GM23338 (cell line): ENCODE measurements at regions not wholly inside any gene's neighbourhood (a gene's known extent, or its start where the extent isn't known, plus 50 kb on each side); places are given as distances from the start of the nearest gene placed in this dataset.

Experiments used
- ATAC-seq: fragments of 200-7000 bp; cut with Tn5 transposase; 3 replicates; pipeline ENCODE4 v1.9.1; 2020
- DNase-seq: peaks from one replicate; pipeline ENCODE4 v3.0.0-alpha.2; 2015; ENCODE audit warnings: low spot score
- H2AFZ ChIP-seq: fragments of 200-600 bp; sonication (generic); 2 replicates; pipeline ENCODE4 v1.8.0; 2016; ENCODE audit warnings: antibody characterized with exemption, mild to moderate bottlenecking, moderate library complexity
- H3F3A ChIP-seq: fragments of 200-600 bp; sonication (generic); replicated peaks from 2 replicates; pipeline ENCODE4 v1.8.0; 2017; ENCODE audit warnings: antibody characterized with exemption, mixed run types, low read depth
- H3K27ac ChIP-seq: fragments of 200-600 bp; sonication (generic); 2 replicates; pipeline ENCODE4 v1.6.1; 2016; ENCODE audit warnings: low read depth
- H3K27me3 ChIP-seq: fragments of 200-600 bp; sonication (generic); 2 replicates; pipeline ENCODE4 v1.8.0; 2016; ENCODE audit warnings: mild to moderate bottlenecking, mixed run types, moderate library complexity; ENCODE audit not compliant: insufficient read depth
- H3K36me3 ChIP-seq: fragments of 200-600 bp; sonication (generic); 2 replicates; pipeline ENCODE4 v1.8.0; 2016; ENCODE audit warnings: mild to moderate bottlenecking; ENCODE audit not compliant: insufficient read depth
- H3K4me1 ChIP-seq: fragments of 200-600 bp; sonication (generic); 2 replicates; pipeline ENCODE4 v1.8.0; 2016; ENCODE audit warnings: mild to moderate bottlenecking, moderate library complexity; ENCODE audit not compliant: insufficient read depth
- H3K4me2 ChIP-seq: fragments of 200-600 bp; sonication (generic); 2 replicates; pipeline ENCODE4 v1.7.1; 2017; ENCODE audit warnings: mixed run types
- H3K4me3 ChIP-seq: fragments of 200-600 bp; sonication (generic); 2 replicates; pipeline ENCODE4 v1.6.1; 2016; ENCODE audit warnings: mixed run types
- H3K79me2 ChIP-seq: fragments of 200-600 bp; sonication (generic); replicated peaks from 2 replicates; pipeline ENCODE4 v1.8.0; 2017; ENCODE audit warnings: mild to moderate bottlenecking; ENCODE audit not compliant: insufficient read depth
- H3K9me2 ChIP-seq: fragments of 200-600 bp; sonication (generic); 2 replicates; pipeline ENCODE4 v1.8.0; 2017; ENCODE audit not compliant: insufficient read depth
- H4K20me1 ChIP-seq: fragments of 200-600 bp; sonication (generic); replicated peaks from 2 replicates; pipeline ENCODE4 v1.8.0; 2017; ENCODE audit warnings: mild to moderate bottlenecking; ENCODE audit not compliant: insufficient read depth
- H3K27ac Mint-ChIP-seq: 2 replicates; pipeline ENCODE4 v1.8.0; 2020; ENCODE audit warnings: inconsistent platforms, mild to moderate bottlenecking, moderate library complexity, mixed read lengths
- H3K27me3 Mint-ChIP-seq: 3 replicates; pipeline ENCODE4 v1.8.0; 2022; ENCODE audit warnings: low read depth, mild to moderate bottlenecking, moderate library complexity, mixed read lengths, inconsistent platforms; ENCODE audit not compliant: insufficient read depth, poor library complexity
- H3K36me3 Mint-ChIP-seq: 3 replicates; pipeline ENCODE4 v1.8.0; 2021; ENCODE audit warnings: low read depth, mild to moderate bottlenecking, inconsistent platforms, moderate library complexity, mixed read lengths
- H3K4me1 Mint-ChIP-seq: 3 replicates; pipeline ENCODE4 v1.8.0; 2020; ENCODE audit warnings: mild to moderate bottlenecking, inconsistent platforms, mixed read lengths
- H3K4me3 Mint-ChIP-seq: 3 replicates; pipeline ENCODE4 v1.8.0; 2021; ENCODE audit warnings: moderate library complexity, mild to moderate bottlenecking, inconsistent platforms, mixed read lengths
- H3K9me3 Mint-ChIP-seq: 3 replicates; pipeline ENCODE4 v1.8.0; 2020; ENCODE audit warnings: moderate library complexity, mild to moderate bottlenecking, inconsistent platforms, mixed read lengths
- CREB1 ChIP-seq: fragments of 250-450 bp; sonication (Bioruptor Pico); IDR thresholded peaks from 2 replicates; pipeline ENCODE4 v1.5.0; 2020; ENCODE audit warnings: low read depth, mild to moderate bottlenecking, moderate library complexity
- EZH2 ChIP-seq: fragments of 200-600 bp; sonication (generic); IDR thresholded peaks from one replicate; pipeline ENCODE4 v1.8.0; 2017; ENCODE audit warnings: antibody characterized with exemption, mild to moderate bottlenecking, low read depth; ENCODE audit not compliant: unreplicated experiment
- EZH2phosphoT487 ChIP-seq: fragments of 200-600 bp; sonication (generic); IDR thresholded peaks from one replicate; pipeline ENCODE4 v1.8.1; 2018; ENCODE audit warnings: antibody characterized with exemption; ENCODE audit not compliant: unreplicated experiment
- JUNB ChIP-seq: IDR thresholded peaks from one replicate; pipeline ENCODE4 v1.6.1; 2016; ENCODE audit warnings: antibody characterized with exemption; ENCODE audit not compliant: unreplicated experiment
- NANOG ChIP-seq: IDR thresholded peaks from 2 replicates; pipeline ENCODE4 v1.6.1; 2016; ENCODE audit warnings: antibody characterized with exemption, borderline replicate concordance
- POLR2AphosphoS5 ChIP-seq: IDR thresholded peaks from 2 replicates; pipeline ENCODE4 v1.6.1; 2016; ENCODE audit warnings: antibody characterized with exemption, low read depth
- STAT1 ChIP-seq: IDR thresholded peaks from one replicate; pipeline ENCODE4 v1.6.1; 2016; ENCODE audit warnings: antibody characterized with exemption; ENCODE audit not compliant: unreplicated experiment
- ZNF114 ChIP-seq: fragments of 250-450 bp; sonication (Bioruptor Pico); IDR thresholded peaks from 2 replicates; pipeline ENCODE4 v1.5.0; 2020; ENCODE audit warnings: mild to moderate bottlenecking, moderate library complexity
- ZNF331 ChIP-seq: fragments of 250-450 bp; sonication (Bioruptor Pico); IDR thresholded peaks from 2 replicates; pipeline ENCODE4 v1.5.0; 2020; ENCODE audit warnings: low read depth, mild to moderate bottlenecking, moderate library complexity
- TF ChIP-seq, protein P1 (sequence below): IDR thresholded peaks from one replicate; pipeline ENCODE4 v1.6.1; 2018; ENCODE audit warnings: antibody characterized with exemption; ENCODE audit not compliant: unreplicated experiment
- TF ChIP-seq, protein P2 (sequence below), 2 experiments: fragments of 200-600 bp in 1 of 2; sonication (generic) in 1 of 2; conservative IDR thresholded peaks; 2 replicates each; pipeline versions ENCODE4 v1.5.1 to v1.6.1; 2016 to 2017; ENCODE audit warnings: antibody characterized with exemption in 2 of 2, low read depth in 2 of 2, mild to moderate bottlenecking in 2 of 2, moderate library complexity in 1 of 2
- TF ChIP-seq, protein P3 (sequence below): fragments of 250-450 bp; sonication (Bioruptor Pico); IDR thresholded peaks from 2 replicates; pipeline ENCODE4 v1.5.0; 2020; ENCODE audit warnings: mild to moderate bottlenecking, moderate library complexity
- TF ChIP-seq, protein P4 (sequence below): IDR thresholded peaks from 2 replicates; pipeline ENCODE4 v1.6.1; 2016; ENCODE audit warnings: antibody characterized with exemption

DNA sequence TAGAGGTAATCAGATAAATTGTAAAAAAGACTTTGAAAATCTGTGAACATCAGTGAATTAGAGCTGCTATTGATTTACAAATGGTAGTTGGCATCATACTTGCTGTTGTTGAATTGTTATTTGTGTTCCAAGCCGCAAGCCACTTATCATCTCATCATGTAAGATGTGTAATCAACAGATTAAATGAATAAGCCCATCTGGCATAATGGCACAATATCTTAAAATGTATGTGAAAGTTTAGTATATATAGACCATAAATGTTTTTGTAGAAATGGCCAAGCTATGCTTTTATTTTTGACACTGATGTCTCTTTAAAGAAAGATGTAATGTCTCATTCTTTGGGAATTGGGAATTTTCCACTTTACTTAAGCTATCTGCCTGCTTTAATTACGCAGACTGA lies 682.6 kb upstream of the GNPDA2 start:
- ATAC-seq, result no peak
- Mint-ChIP-seq H3K4me1 (no peaks in the 10 kb centered on the region), H3K27me3 (no peaks in the 10 kb centered on the region)

More for the DNA sequence above, 682.6 kb upstream of the GNPDA2 start:
- H4K20me1 ChIP-seq, result no peaks in the 10 kb centered on the region
- no peaks in the 10 kb centered on the region for H3K9me2 ChIP-seq
- H3K4me1 ChIP-seq, result no peaks in the 10 kb centered on the region
- H3K36me3 Mint-ChIP-seq, result peaks cover 4% of the 10 kb centered on the region; the same call in 1 of the 3 replicates
- TF ChIP-seq ZNF114 (no peak), NANOG (no peak), POLR2AphosphoS5 (no peak), CREB1 (CRISPR knock-in tag) (no peak), EZH2phosphoT487 (no peak), STAT1 (no peak), JUNB (no peak), EZH2 (no peak), ZNF331 (CRISPR knock-in tag) (no peak)
- TF ChIP-seq, protein P1, sequence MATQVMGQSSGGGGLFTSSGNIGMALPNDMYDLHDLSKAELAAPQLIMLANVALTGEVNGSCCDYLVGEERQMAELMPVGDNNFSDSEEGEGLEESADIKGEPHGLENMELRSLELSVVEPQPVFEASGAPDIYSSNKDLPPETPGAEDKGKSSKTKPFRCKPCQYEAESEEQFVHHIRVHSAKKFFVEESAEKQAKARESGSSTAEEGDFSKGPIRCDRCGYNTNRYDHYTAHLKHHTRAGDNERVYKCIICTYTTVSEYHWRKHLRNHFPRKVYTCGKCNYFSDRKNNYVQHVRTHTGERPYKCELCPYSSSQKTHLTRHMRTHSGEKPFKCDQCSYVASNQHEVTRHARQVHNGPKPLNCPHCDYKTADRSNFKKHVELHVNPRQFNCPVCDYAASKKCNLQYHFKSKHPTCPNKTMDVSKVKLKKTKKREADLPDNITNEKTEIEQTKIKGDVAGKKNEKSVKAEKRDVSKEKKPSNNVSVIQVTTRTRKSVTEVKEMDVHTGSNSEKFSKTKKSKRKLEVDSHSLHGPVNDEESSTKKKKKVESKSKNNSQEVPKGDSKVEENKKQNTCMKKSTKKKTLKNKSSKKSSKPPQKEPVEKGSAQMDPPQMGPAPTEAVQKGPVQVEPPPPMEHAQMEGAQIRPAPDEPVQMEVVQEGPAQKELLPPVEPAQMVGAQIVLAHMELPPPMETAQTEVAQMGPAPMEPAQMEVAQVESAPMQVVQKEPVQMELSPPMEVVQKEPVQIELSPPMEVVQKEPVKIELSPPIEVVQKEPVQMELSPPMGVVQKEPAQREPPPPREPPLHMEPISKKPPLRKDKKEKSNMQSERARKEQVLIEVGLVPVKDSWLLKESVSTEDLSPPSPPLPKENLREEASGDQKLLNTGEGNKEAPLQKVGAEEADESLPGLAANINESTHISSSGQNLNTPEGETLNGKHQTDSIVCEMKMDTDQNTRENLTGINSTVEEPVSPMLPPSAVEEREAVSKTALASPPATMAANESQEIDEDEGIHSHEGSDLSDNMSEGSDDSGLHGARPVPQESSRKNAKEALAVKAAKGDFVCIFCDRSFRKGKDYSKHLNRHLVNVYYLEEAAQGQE, result no peak
- TF ChIP-seq, protein P2, sequence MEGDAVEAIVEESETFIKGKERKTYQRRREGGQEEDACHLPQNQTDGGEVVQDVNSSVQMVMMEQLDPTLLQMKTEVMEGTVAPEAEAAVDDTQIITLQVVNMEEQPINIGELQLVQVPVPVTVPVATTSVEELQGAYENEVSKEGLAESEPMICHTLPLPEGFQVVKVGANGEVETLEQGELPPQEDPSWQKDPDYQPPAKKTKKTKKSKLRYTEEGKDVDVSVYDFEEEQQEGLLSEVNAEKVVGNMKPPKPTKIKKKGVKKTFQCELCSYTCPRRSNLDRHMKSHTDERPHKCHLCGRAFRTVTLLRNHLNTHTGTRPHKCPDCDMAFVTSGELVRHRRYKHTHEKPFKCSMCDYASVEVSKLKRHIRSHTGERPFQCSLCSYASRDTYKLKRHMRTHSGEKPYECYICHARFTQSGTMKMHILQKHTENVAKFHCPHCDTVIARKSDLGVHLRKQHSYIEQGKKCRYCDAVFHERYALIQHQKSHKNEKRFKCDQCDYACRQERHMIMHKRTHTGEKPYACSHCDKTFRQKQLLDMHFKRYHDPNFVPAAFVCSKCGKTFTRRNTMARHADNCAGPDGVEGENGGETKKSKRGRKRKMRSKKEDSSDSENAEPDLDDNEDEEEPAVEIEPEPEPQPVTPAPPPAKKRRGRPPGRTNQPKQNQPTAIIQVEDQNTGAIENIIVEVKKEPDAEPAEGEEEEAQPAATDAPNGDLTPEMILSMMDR (conservative IDR thresholded peaks at IDR 0.05; ENCODE audit: low read depth in 2 of 2), result no peak
- TF ChIP-seq, protein P3, sequence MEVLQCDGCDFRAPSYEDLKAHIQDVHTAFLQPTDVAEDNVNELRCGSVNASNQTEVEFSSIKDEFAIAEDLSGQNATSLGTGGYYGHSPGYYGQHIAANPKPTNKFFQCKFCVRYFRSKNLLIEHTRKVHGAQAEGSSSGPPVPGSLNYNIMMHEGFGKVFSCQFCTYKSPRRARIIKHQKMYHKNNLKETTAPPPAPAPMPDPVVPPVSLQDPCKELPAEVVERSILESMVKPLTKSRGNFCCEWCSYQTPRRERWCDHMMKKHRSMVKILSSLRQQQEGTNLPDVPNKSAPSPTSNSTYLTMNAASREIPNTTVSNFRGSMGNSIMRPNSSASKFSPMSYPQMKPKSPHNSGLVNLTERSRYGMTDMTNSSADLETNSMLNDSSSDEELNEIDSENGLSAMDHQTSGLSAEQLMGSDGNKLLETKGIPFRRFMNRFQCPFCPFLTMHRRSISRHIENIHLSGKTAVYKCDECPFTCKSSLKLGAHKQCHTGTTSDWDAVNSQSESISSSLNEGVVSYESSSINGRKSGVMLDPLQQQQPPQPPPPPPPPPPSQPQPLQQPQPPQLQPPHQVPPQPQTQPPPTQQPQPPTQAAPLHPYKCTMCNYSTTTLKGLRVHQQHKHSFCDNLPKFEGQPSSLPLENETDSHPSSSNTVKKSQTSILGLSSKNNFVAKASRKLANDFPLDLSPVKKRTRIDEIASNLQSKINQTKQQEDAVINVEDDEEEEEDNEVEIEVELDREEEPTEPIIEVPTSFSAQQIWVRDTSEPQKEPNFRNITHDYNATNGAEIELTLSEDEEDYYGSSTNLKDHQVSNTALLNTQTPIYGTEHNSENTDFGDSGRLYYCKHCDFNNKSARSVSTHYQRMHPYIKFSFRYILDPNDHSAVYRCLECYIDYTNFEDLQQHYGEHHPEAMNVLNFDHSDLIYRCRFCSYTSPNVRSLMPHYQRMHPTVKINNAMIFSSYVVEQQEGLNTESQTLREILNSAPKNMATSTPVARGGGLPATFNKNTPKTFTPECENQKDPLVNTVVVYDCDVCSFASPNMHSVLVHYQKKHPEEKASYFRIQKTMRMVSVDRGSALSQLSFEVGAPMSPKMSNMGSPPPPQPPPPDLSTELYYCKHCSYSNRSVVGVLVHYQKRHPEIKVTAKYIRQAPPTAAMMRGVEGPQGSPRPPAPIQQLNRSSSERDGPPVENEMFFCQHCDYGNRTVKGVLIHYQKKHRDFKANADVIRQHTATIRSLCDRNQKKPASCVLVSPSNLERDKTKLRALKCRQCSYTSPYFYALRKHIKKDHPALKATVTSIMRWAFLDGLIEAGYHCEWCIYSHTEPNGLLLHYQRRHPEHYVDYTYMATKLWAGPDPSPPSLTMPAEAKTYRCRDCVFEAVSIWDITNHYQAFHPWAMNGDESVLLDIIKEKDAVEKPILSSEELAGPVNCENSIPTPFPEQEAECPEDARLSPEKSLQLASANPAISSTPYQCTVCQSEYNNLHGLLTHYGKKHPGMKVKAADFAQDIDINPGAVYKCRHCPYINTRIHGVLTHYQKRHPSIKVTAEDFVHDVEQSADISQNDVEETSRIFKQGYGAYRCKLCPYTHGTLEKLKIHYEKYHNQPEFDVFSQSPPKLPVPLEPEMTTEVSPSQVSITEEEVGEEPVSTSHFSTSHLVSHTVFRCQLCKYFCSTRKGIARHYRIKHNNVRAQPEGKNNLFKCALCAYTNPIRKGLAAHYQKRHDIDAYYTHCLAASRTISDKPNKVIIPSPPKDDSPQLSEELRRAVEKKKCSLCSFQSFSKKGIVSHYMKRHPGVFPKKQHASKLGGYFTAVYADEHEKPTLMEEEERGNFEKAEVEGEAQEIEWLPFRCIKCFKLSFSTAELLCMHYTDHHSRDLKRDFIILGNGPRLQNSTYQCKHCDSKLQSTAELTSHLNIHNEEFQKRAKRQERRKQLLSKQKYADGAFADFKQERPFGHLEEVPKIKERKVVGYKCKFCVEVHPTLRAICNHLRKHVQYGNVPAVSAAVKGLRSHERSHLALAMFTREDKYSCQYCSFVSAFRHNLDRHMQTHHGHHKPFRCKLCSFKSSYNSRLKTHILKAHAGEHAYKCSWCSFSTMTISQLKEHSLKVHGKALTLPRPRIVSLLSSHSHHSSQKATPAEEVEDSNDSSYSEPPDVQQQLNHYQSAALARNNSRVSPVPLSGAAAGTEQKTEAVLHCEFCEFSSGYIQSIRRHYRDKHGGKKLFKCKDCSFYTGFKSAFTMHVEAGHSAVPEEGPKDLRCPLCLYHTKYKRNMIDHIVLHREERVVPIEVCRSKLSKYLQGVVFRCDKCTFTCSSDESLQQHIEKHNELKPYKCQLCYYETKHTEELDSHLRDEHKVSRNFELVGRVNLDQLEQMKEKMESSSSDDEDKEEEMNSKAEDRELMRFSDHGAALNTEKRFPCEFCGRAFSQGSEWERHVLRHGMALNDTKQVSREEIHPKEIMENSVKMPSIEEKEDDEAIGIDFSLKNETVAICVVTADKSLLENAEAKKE, result no peak
- TF ChIP-seq, protein P4, sequence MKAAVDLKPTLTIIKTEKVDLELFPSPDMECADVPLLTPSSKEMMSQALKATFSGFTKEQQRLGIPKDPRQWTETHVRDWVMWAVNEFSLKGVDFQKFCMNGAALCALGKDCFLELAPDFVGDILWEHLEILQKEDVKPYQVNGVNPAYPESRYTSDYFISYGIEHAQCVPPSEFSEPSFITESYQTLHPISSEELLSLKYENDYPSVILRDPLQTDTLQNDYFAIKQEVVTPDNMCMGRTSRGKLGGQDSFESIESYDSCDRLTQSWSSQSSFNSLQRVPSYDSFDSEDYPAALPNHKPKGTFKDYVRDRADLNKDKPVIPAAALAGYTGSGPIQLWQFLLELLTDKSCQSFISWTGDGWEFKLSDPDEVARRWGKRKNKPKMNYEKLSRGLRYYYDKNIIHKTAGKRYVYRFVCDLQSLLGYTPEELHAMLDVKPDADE, result no peak
- no peak overlapping the region for H3K4me3 ChIP-seq
- H3K4me2 ChIP-seq, result no peak overlapping the region
- no peaks in the 10 kb centered on the region for H3F3A ChIP-seq
- no peak overlapping the region for H3K27ac Mint-ChIP-seq
- H3K9me3 Mint-ChIP-seq, result peaks cover 60% of the 10 kb centered on the region
- no peaks in the 10 kb centered on the region for H3K79me2 ChIP-seq
- H3K4me3 Mint-ChIP-seq, result no peak overlapping the region
- no peak for DNase-seq
- no peaks in the 10 kb centered on the region for H3K36me3 ChIP-seq
- H3K27ac ChIP-seq, result no peak overlapping the region
- H2AFZ ChIP-seq, result no peak overlapping the region
- no peaks in the 10 kb centered on the region for H3K27me3 ChIP-seq
